HG03520 (cell line): ENCODE measurements at regions not wholly inside any gene's neighbourhood (a gene's known extent, or its start where the extent isn't known, plus 50 kb on each side); places are given as distances from the start of the nearest gene placed in this dataset.
A peak's percentile ranks its signal among the peaks of the same experiment; 100 is the strongest.
"Not testable (repeated sequence)": the region's sequence is repeated elsewhere in the genome, so short reads cannot be mapped to it uniquely, and the experiment has no call there.

Experiments used
- ATAC-seq: cut with Tn5 transposase; IDR thresholded peaks from one replicate; pipeline ENCODE4 v1.9.1; 2021; ENCODE audit warnings: mild to moderate bottlenecking, moderate library complexity; ENCODE audit not compliant: unreplicated experiment

GRCh38 chrX:120753413-120754251 is 122.0 kb downstream of the CT47B1 start:
- no peak for ATAC-seq

GRCh38 chrX:120752431-120753082 is 122.7 kb upstream of the C1GALT1C1 start:
- no peak for ATAC-seq

- no peak for ATAC-seq
Measured at GRCh38 chrX:120751683-120752082, 121.8 kb upstream of the C1GALT1C1 start.

- no peak for ATAC-seq
Measured at GRCh38 chrX:120750381-120750780, 120.5 kb upstream of the C1GALT1C1 start.

GRCh38 chrX:120749141-120749846 is 119.4 kb upstream of the C1GALT1C1 start:
- ATAC-seq: peak; percentile 70

GRCh38 chrX:120746153-120746552 is 116.3 kb upstream of the C1GALT1C1 start:
- ATAC-seq: no peak

GRCh38 chrX:120742946-120743665 is 113.3 kb upstream of the C1GALT1C1 start:
- no peak for ATAC-seq

GRCh38 chrX:120741452-120741851 is 111.6 kb upstream of the C1GALT1C1 start:
- ATAC-seq: no peak

- no peak for ATAC-seq
Measured at GRCh38 chrX:120740072-120740471, 110.2 kb upstream of the C1GALT1C1 start.

GRCh38 chrX:120739300-120739699 is 109.4 kb upstream of the C1GALT1C1 start:
- no peak for ATAC-seq

- ATAC-seq: no peak
Measured at GRCh38 chrX:120736989-120737388, 107.1 kb upstream of the C1GALT1C1 start.

- no peak for ATAC-seq
Measured at GRCh38 chrX:120735966-120736365, 106.1 kb upstream of the C1GALT1C1 start.

- no peak for ATAC-seq
Measured at GRCh38 chrX:120732879-120733278, 103.0 kb upstream of the C1GALT1C1 start.

GRCh38 chrX:120732461-120732860 is 102.6 kb upstream of the C1GALT1C1 start:
- no peak for ATAC-seq

- ATAC-seq: no peak
Measured at GRCh38 chrX:120731386-120731785, 101.5 kb upstream of the C1GALT1C1 start.

- not testable (repeated sequence) for ATAC-seq
Measured at GRCh38 chrX:120729506-120730255, 99.8 kb upstream of the C1GALT1C1 start.

GRCh38 chrX:120727911-120728310 is 98.1 kb upstream of the C1GALT1C1 start:
- ATAC-seq: no peak

- ATAC-seq: no peak
Measured at GRCh38 chrX:120727452-120727851, 97.6 kb upstream of the C1GALT1C1 start.

GRCh38 chrX:120726294-120726693 is 96.4 kb upstream of the C1GALT1C1 start:
- ATAC-seq: peak; percentile 98

GRCh38 chrX:120725874-120726273 is 96.0 kb upstream of the C1GALT1C1 start:
- ATAC-seq: no peak
